Retinal pigment epithelial cell (primary cell): ENCODE measurements at regions not wholly inside any gene's neighbourhood (a gene's known extent, or its start where the extent isn't known, plus 50 kb on each side); places are given as distances from the start of the nearest gene placed in this dataset.

ENCODE experiments used
- DNase-seq: peaks from one replicate; pipeline ENCODE4 v3.0.0-alpha.2; 2010; ENCODE audit warnings: low read depth
- H3K4me3 ChIP-seq: 2 replicates; pipeline ENCODE4 v1.5.1; 2011; ENCODE audit warnings: mild to moderate bottlenecking, low read length, control low read depth, moderate library complexity
- TF ChIP-seq, protein P1 (sequence below): conservative IDR thresholded peaks from 2 replicates; pipeline ENCODE4 v1.5.1; 2011; ENCODE audit warnings: low read depth, low read length, control low read depth, inconsistent platforms

DNA sequence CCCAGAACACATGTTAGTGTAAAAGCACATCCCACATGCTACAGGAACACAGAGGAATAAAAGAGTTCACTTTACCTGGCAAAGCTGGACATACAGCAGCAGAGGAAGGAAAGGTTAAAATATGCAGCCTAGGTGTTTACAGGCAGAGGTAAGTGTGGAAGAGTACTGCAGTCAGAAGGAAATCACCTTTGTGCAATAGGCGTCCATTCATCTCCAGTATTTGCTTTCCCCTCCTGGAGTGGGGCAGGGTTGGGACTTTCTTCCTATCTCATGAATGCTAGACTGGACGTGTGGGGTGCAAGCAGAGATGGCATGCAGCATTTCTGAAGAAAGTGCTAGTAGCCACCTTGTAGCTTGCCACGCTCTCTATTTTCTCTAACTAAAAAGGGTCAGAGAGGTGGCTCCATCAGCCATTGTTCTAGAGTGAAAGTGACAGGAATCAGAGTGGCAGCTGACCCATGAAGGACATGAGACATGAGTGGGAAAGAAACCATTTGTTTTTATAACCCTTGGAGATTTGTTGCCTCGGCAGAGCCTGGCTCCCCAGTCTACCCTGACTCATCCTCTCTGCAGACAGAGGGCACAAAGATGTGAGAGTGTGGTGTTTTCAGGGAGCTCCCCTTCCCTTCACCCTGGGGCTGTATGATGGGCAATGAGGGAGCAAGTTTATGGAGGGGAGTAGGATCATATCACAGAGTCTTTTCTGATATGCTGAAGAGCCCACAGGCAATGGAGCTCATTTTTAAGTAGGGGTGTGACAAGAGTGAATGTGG, 101.2 kb upstream of the SEC61G start:
- DNase-seq, result no peak
- TF ChIP-seq, protein P1, sequence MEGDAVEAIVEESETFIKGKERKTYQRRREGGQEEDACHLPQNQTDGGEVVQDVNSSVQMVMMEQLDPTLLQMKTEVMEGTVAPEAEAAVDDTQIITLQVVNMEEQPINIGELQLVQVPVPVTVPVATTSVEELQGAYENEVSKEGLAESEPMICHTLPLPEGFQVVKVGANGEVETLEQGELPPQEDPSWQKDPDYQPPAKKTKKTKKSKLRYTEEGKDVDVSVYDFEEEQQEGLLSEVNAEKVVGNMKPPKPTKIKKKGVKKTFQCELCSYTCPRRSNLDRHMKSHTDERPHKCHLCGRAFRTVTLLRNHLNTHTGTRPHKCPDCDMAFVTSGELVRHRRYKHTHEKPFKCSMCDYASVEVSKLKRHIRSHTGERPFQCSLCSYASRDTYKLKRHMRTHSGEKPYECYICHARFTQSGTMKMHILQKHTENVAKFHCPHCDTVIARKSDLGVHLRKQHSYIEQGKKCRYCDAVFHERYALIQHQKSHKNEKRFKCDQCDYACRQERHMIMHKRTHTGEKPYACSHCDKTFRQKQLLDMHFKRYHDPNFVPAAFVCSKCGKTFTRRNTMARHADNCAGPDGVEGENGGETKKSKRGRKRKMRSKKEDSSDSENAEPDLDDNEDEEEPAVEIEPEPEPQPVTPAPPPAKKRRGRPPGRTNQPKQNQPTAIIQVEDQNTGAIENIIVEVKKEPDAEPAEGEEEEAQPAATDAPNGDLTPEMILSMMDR, result no peak
- no peak overlapping the region for H3K4me3 ChIP-seq

GRCh38 chr7:54860843-54861242, 101.8 kb upstream of the SEC61G start:
- no peak for DNase-seq
- TF ChIP-seq, protein P1, result no peak
- H3K4me3 ChIP-seq, result no peak overlapping the region

DNA sequence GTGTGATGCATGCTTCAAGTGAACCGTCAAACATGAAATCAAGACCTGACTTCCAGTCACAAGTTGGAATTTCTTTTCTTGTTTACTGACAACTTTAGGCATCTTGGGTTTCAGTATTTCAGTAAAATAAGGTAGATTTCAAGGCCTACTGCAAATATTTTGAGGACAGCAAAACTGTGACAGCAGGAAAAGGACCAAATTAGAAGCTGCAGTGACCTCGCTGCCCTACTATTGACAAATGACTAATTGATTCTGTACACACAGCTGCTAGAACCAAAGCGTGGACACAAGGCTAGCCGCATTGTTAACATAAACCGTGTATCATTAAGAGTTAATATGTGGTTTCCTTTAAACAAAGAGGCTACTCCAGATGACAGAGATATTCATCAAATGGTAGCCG, 105.7 kb upstream of the SEC61G start:
- H3K4me3 ChIP-seq, result no peak overlapping the region
- TF ChIP-seq, protein P1, result no peak
- DNase-seq, result no peak

DNA sequence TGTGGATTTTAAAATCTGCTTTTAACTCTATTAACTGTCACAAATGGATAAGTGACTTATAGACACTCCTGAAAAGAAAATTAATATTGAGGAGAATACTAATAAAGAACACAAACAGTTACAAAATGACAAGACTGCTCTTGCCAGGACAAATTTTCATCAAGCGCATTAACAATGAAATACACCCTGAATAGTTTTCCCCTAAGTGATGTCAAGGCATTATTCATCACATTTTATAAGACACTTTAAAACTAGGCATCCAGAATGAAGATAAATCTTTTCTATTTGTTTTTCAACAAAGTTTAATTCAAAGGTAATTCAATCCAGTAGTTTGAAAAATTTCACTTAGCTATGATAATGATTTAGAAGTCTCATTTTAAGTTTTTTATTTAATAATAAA, 110.5 kb upstream of the SEC61G start:
- no peak overlapping the region for H3K4me3 ChIP-seq
- TF ChIP-seq, protein P1, result no peak
- no peak for DNase-seq

- H3K4me3 ChIP-seq, result no peak overlapping the region
- TF ChIP-seq, protein P1, result no peak
- DNase-seq, result no peak
Measured at GRCh38 chr7:54874804-54875203, 115.8 kb upstream of the SEC61G start.

DNA sequence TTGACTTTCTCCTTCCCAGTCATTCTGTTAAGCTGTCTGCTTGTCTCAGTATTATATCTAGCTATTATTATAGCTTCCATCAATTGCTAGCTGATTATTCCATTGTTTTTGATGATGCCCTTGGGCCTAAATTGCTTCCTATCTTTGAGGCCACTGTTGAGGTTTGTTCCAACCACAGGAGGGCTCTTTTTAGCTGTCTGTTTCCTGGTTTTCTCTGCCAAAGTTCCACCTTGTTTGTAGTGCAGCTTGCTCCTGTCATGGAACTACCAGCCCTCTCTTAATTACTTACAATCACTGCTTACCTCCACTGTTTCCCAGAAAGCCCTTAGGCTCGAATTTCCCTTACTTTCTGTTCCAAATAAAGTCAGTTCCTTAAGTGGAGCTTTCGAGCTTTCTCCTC, 118.7 kb upstream of the SEC61G start:
- TF ChIP-seq, protein P1, result no peak
- H3K4me3 ChIP-seq, result no peak overlapping the region
- no peak for DNase-seq

DNA sequence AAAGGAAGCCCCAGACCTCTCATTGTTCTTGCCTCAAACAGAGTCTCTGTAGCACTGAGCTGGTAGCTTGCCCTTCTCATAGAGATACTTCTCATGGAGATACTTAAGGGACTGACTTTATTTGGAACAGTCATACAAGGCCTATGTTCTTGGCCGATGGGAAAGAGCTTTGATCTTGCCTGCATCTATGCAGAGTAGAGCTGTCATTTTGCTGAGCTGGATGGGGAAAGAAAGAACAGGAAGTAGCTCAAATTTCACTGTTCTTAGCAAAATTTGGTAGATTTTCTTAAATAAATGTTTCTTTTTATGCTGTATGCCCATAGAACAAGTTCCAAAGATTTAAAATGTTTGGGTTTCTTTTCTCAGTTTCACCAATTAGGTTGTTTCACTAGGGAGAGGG, 119.3 kb upstream of the SEC61G start:
- H3K4me3 ChIP-seq, result no peak overlapping the region
- DNase-seq, result no peak
- TF ChIP-seq, protein P1, result no peak
